ENCODE measurements at regions not wholly inside any gene's neighbourhood (a gene's known extent, or its start where the extent isn't known, plus 50 kb on each side); places are given as distances from the start of the nearest gene placed in this dataset.
A peak's percentile ranks its signal among the peaks of the same experiment; 100 is the strongest.

DNA sequence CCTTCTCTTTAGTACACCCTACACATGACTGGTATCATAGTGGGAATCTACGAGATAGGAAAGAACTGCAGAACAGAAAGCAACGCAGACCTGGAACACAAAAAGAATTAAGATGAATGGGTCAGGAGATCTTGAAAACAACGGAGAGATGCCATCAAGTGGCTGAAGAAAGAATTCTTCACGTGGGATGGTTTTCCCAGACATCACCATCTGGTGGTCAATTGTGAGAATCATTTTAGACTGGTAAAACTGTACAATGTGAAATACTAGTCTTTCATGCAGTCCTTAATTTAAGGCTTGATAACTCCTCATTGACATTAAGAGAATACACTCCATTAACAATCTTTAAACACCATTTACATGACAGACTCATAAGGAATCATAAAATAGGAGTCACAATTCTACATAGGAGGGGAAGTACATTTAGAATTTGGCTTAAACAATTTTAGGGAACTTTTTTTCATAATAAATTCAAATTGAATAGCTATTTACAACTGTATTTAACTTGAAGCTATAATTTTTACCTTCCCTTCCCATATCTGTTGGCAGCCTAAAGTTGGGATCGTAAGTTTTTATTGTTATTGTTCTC lies 128.4 kb upstream of the TRPM3 start:
- Histone ChIP-seq H3K27me3 (ENCODE audit: control insufficient read depth, insufficient read depth, low read length) (no peaks in the 10 kb centered on the region), H3K36me3 (ENCODE audit: control insufficient read depth, insufficient read depth, low read length) (no peaks in the 10 kb centered on the region), H3K4me3 (ENCODE audit: low read depth, low read length) (no peak overlapping the region)
- no peak for FAIRE-seq
- TF ChIP-seq, protein P1, sequence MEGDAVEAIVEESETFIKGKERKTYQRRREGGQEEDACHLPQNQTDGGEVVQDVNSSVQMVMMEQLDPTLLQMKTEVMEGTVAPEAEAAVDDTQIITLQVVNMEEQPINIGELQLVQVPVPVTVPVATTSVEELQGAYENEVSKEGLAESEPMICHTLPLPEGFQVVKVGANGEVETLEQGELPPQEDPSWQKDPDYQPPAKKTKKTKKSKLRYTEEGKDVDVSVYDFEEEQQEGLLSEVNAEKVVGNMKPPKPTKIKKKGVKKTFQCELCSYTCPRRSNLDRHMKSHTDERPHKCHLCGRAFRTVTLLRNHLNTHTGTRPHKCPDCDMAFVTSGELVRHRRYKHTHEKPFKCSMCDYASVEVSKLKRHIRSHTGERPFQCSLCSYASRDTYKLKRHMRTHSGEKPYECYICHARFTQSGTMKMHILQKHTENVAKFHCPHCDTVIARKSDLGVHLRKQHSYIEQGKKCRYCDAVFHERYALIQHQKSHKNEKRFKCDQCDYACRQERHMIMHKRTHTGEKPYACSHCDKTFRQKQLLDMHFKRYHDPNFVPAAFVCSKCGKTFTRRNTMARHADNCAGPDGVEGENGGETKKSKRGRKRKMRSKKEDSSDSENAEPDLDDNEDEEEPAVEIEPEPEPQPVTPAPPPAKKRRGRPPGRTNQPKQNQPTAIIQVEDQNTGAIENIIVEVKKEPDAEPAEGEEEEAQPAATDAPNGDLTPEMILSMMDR (IDR thresholded peaks at IDR 0.05; ENCODE audit: insufficient read depth, low read length, severe bottlenecking): peak; percentile 66
- DNase-seq (ENCODE audit: low read depth): peak; percentile 69

DNA sequence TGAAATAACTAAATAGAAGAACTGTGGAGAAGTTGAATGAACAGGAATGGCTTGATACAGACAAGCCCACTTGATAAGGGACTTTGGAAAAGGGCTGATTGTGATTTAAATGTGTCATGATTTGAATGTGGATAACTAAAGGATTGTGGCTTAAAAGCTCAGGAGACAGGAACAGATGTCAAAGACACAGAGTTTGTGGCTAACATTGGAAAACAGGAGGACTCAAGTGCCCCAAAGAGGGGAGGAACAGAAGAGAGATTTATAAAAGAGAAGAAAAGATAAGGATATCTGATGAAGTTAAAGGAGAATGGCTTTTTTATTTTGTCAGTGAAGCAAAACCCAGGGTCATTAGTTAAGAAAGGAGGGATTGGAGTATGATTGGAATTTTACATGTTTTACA lies 124.2 kb upstream of the TRPM3 start:
- H3K27me3 ChIP-seq (ENCODE audit: control insufficient read depth, insufficient read depth, low read length): no peaks in the 10 kb centered on the region
- no peaks in the 10 kb centered on the region for H3K36me3 ChIP-seq (ENCODE audit: control insufficient read depth, insufficient read depth, low read length)
- TF ChIP-seq, protein P1 (IDR thresholded peaks at IDR 0.05; ENCODE audit: insufficient read depth, low read length, severe bottlenecking): no peak
- no peak overlapping the region for H3K4me3 ChIP-seq (ENCODE audit: low read depth, low read length)
- no peak for DNase-seq (ENCODE audit: low read depth)
- no peak for FAIRE-seq

DNA sequence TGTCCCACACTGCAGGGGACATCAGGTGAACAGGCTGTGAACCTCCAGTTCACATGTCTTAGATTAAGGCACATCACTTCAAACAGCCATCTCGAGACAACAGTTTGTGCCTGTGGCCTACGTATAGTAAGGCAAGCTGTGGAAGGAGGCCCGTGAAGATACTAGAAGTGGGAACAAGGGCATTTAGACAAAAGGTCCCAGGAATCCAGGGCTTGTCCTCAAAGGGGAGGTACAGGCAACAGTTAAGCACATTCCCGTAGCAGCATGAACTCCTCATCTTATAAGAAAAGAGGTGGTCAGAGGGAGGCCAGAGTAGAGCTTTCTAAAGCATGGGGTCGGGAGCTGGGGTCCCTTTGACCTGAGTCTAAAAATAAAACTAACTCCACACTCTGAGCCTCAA lies 122.5 kb upstream of the TRPM3 start:
- Histone ChIP-seq H3K27me3 (ENCODE audit: control insufficient read depth, insufficient read depth, low read length) (no peaks in the 10 kb centered on the region), H3K36me3 (ENCODE audit: control insufficient read depth, insufficient read depth, low read length) (no peaks in the 10 kb centered on the region), H3K4me3 (ENCODE audit: low read depth, low read length) (no peak overlapping the region)
- TF ChIP-seq, protein P1 (IDR thresholded peaks at IDR 0.05; ENCODE audit: insufficient read depth, low read length, severe bottlenecking): no peak
- no peak for FAIRE-seq
- no peak for DNase-seq (ENCODE audit: low read depth)

DNA sequence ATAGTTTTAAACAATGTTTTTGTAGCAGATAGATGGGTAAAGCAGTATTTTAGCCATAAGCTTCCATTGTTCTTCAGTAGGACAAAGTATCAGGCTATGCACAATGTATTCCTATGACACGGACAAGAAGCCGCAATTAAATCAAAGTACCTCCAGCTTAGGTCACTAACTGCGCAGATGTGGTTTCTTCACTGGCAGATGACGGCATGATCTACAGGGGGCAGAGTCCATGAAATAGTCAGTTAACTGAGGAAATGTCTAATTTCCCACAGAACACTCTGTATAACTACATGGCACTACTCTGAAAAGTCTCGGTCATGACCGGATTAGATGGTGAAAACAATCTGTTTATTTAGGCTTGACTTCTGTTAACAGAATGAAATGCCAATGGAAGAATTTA lies 120.7 kb upstream of the TRPM3 start:
- no peak for DNase-seq (ENCODE audit: low read depth)
- FAIRE-seq: peak; percentile 36
- Histone ChIP-seq H3K36me3 (ENCODE audit: control insufficient read depth, insufficient read depth, low read length) (no peaks in the 10 kb centered on the region), H3K27me3 (ENCODE audit: control insufficient read depth, insufficient read depth, low read length) (no peaks in the 10 kb centered on the region), H3K4me3 (ENCODE audit: low read depth, low read length) (no peak overlapping the region)
- TF ChIP-seq, protein P1 (IDR thresholded peaks at IDR 0.05; ENCODE audit: insufficient read depth, low read length, severe bottlenecking): no peak

DNA sequence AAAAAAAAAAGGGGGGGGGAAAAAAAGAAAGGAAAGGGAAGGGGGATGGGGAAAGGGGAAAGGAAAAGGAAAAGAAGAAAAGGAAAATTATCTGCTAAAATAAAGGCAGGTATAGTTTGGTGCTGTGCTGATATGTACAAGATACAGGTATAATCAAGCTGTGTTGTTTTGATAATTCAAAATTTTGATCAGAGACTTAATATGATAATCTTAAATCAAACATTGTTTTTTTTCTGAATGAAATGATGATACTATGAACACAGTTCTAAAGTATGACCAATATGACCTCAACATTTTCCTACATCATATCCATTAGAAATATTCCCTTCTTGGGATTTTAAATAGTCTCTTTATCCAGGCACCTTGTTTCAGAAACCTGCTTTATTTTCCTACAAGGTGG lies 115.6 kb upstream of the TRPM3 start:
- FAIRE-seq: no peak
- TF ChIP-seq, protein P1 (IDR thresholded peaks at IDR 0.05; ENCODE audit: insufficient read depth, low read length, severe bottlenecking): no peak
- Histone ChIP-seq H3K4me3 (ENCODE audit: low read depth, low read length) (no peak overlapping the region), H3K27me3 (ENCODE audit: control insufficient read depth, insufficient read depth, low read length) (no peaks in the 10 kb centered on the region), H3K36me3 (ENCODE audit: control insufficient read depth, insufficient read depth, low read length) (no peaks in the 10 kb centered on the region)
- DNase-seq (ENCODE audit: low read depth): no peak

DNA sequence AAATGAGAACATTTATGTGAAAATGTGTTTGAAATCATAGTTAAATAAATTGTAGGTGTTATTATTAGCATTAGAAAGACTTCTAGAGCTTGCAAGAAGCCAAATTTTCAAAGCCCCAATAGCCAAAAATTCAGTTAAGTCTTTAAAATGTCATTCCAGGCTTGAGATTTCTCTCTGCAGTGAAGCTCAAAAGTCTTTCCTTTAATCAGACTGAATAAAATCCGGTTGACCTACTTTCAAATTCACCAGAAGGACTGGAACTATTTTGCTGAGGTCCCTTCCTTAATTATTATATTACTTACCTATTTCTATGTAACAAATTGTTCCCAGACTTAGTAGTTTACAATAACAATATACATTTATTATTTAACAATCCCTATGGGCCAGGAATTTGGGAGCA lies 112.2 kb upstream of the TRPM3 start:
- no peak overlapping the region for H3K4me3 ChIP-seq (ENCODE audit: low read depth, low read length)
- H3K27me3 ChIP-seq (ENCODE audit: control insufficient read depth, insufficient read depth, low read length): no peaks in the 10 kb centered on the region
- TF ChIP-seq, protein P1 (IDR thresholded peaks at IDR 0.05; ENCODE audit: insufficient read depth, low read length, severe bottlenecking): no peak
- no peak for FAIRE-seq
- DNase-seq (ENCODE audit: low read depth): no peak
- no peaks in the 10 kb centered on the region for H3K36me3 ChIP-seq (ENCODE audit: control insufficient read depth, insufficient read depth, low read length)

Data from bronchial epithelial cell (primary cell).